Midbrain (tissue), 1 donor: ENCODE measurements at regions not wholly inside any gene's neighbourhood (a gene's known extent, or its start where the extent isn't known, plus 50 kb on each side); places are given as distances from the start of the nearest gene placed in this dataset.
"Not testable (repeated sequence)": the region's sequence is repeated elsewhere in the genome, so short reads cannot be mapped to it uniquely, and the experiment has no call there.

Experiments
- DNase-seq: peaks from one replicate; lab custom pipeline; 2025; lab: John Stamatoyannopoulos, UW

- DNase-seq, result no peak
Measured at GRCh38 chr10:107520348-107520747, 355.8 kb upstream of the SORCS1 start.

- DNase-seq, result no peak
Measured at GRCh38 chr10:107517811-107518210, 353.3 kb upstream of the SORCS1 start.

- DNase-seq, result no peak
Measured at GRCh38 chr10:107516349-107516748, 351.8 kb upstream of the SORCS1 start.

- not testable (repeated sequence) for DNase-seq
Measured at GRCh38 chr10:107504011-107504410, 339.5 kb upstream of the SORCS1 start.

- DNase-seq, result no peak
Measured at GRCh38 chr10:107502229-107502985, 337.9 kb upstream of the SORCS1 start.

- DNase-seq, result no peak
Measured at GRCh38 chr10:107498983-107499382, 334.5 kb upstream of the SORCS1 start.

GRCh38 chr10:107497024-107497423 is 332.5 kb upstream of the SORCS1 start:
- DNase-seq, result no peak

GRCh38 chr10:107496594-107496993 is 332.1 kb upstream of the SORCS1 start:
- DNase-seq, result no peak

GRCh38 chr10:107492389-107492788 is 327.9 kb upstream of the SORCS1 start:
- no peak for DNase-seq

- DNase-seq, result no peak
Measured at GRCh38 chr10:107490389-107490788, 325.9 kb upstream of the SORCS1 start.

GRCh38 chr10:107487284-107487683 is 322.8 kb upstream of the SORCS1 start:
- DNase-seq, result no peak

GRCh38 chr10:107485019-107485418 is 320.5 kb upstream of the SORCS1 start:
- DNase-seq, result no peak

- no peak for DNase-seq
Measured at GRCh38 chr10:107481881-107482280, 317.4 kb upstream of the SORCS1 start.

- no peak for DNase-seq
Measured at GRCh38 chr10:107481224-107481623, 316.7 kb upstream of the SORCS1 start.

- no peak for DNase-seq
Measured at GRCh38 chr10:107480781-107481180, 316.3 kb upstream of the SORCS1 start.

GRCh38 chr10:107477266-107477665 is 312.8 kb upstream of the SORCS1 start:
- no peak for DNase-seq

GRCh38 chr10:107476408-107476807 is 311.9 kb upstream of the SORCS1 start:
- DNase-seq, result no peak

GRCh38 chr10:107474650-107475049 is 310.1 kb upstream of the SORCS1 start:
- no peak for DNase-seq

- DNase-seq, result no peak
Measured at GRCh38 chr10:107473225-107473624, 308.7 kb upstream of the SORCS1 start.

GRCh38 chr10:107471911-107472310 is 307.4 kb upstream of the SORCS1 start:
- no peak for DNase-seq

- DNase-seq, result no peak
Measured at GRCh38 chr10:107453561-107453960, 289.1 kb upstream of the SORCS1 start.

- no peak for DNase-seq
Measured at GRCh38 chr10:107451047-107451446, 286.5 kb upstream of the SORCS1 start.

GRCh38 chr10:107450056-107450455 is 285.6 kb upstream of the SORCS1 start:
- no peak for DNase-seq

GRCh38 chr10:107444443-107444842 is 279.9 kb upstream of the SORCS1 start:
- no peak for DNase-seq
